ENCODE measurements at regions not wholly inside any gene's neighbourhood (a gene's known extent, or its start where the extent isn't known, plus 50 kb on each side); places are given as distances from the start of the nearest gene placed in this dataset.

DNA sequence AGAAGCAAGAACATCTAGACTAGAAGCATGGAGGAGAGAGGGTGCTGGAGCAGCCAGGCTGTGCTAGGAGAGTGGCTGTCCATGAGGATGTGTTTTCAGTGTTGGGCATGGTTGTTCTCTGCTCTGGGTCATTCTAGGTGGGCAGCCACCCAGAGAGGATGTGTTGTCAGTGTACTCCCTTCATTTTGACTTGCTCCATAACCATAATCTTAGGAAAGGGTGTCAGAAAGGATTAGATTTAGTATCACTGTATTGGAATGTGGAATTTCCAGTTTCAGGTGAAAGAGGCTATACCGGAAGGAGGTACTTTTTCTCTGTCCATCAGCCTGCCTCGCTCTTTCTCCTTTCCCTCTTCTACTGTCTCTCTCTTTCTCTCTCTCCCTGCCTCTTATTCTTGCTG lies 474.5 kb upstream of the PODXL start:
- Histone ChIP-seq H3K27me3 (peaks cover 3% of the 10 kb centered on the region; the same call in 1 of the 2 replicates), H4K20me1 (no peaks in the 10 kb centered on the region), H3K9ac (no peak overlapping the region), H3K27ac (no peak overlapping the region), H3K4me2 (no peak overlapping the region), H3K4me3 (no peak overlapping the region), H3K36me3 (no peaks in the 10 kb centered on the region), H3K4me1 (no peaks in the 10 kb centered on the region), H3K9me3 (no peaks in the 10 kb centered on the region)
- TF ChIP-seq Cebpa-rat (IDR thresholded peaks at IDR 0.05) = no peak

DNA sequence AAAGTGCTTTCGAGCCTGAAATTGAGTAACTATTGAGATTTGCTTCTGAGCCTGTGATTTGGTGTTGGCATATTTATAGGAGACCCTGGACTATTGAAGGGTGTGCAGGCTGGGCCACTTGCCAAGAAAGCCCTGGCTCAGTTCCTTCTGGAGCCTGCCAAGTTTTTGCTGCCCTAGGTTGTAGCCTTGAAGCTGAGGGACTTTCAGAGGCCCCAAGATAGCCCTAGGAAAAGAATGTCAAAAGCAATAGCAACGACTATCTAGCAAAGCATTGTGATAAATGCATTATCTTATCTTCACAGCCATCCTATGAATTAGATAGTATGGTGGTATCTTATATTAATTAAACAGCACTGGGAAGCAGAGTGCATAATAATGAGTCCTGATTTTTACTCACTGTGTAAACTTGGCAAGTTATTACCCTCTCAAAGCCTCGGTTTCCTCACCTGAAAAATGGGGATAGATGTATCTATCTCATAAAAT lies 473.7 kb upstream of the PODXL start:
- Histone ChIP-seq H3K9me3 (no peaks in the 10 kb centered on the region), H3K9ac (no peak overlapping the region), H3K27me3 (peaks cover 3% of the 10 kb centered on the region; the same call in 1 of the 2 replicates), H3K4me3 (no peak overlapping the region), H3K4me2 (no peak overlapping the region), H3K4me1 (no peaks in the 10 kb centered on the region), H4K20me1 (no peaks in the 10 kb centered on the region), H3K27ac (no peak overlapping the region), H3K36me3 (no peaks in the 10 kb centered on the region)
- TF ChIP-seq Cebpa-rat (IDR thresholded peaks at IDR 0.05) = no peak

DNA sequence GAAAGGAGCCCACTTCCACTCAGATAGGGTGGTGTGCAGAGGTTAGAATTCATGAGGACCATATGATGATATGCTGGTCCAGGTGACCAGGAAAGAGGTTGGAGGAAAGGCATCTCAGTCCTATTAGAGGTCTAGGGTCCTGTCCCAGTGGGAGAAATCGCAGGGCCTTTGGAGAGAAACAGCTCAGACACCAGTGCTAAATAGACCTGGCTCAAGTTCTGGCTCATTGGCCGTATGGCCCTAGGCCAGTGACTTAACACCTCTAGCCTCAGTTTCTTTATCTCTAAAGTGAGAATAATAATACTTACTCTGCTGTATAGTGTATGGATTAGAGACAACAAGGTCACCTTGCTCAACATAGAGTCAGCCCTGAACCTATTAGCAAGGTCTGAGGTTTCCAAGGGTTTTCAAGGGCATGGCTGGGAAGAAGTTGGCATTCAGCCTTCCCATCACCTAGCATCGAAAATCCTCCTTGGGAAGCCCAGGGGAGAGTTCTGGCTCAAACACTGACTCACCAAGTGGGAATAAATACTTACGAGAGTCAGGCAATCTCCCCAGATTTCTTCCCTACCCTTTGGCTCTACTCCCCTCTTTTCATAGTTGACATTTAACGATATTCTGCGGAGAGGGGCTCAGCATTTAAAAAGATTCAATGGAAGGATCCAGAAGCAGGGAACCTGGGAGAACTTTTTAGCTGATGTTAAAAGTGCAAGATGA lies 473.1 kb upstream of the PODXL start:
- H3K36me3 ChIP-seq = no peaks in the 10 kb centered on the region
- H3K4me1 ChIP-seq = no peaks in the 10 kb centered on the region
- H3K4me3 ChIP-seq = no peak overlapping the region
- no peak overlapping the region for H3K9ac ChIP-seq
- H3K4me2 ChIP-seq = no peak overlapping the region
- H3K27me3 ChIP-seq = peaks cover 3% of the 10 kb centered on the region; the same call in 1 of the 2 replicates
- H3K9me3 ChIP-seq = no peaks in the 10 kb centered on the region
- H4K20me1 ChIP-seq = no peaks in the 10 kb centered on the region
- H3K27ac ChIP-seq = no peak overlapping the region
- no peak for TF ChIP-seq Cebpa-rat (IDR thresholded peaks at IDR 0.05)

DNA sequence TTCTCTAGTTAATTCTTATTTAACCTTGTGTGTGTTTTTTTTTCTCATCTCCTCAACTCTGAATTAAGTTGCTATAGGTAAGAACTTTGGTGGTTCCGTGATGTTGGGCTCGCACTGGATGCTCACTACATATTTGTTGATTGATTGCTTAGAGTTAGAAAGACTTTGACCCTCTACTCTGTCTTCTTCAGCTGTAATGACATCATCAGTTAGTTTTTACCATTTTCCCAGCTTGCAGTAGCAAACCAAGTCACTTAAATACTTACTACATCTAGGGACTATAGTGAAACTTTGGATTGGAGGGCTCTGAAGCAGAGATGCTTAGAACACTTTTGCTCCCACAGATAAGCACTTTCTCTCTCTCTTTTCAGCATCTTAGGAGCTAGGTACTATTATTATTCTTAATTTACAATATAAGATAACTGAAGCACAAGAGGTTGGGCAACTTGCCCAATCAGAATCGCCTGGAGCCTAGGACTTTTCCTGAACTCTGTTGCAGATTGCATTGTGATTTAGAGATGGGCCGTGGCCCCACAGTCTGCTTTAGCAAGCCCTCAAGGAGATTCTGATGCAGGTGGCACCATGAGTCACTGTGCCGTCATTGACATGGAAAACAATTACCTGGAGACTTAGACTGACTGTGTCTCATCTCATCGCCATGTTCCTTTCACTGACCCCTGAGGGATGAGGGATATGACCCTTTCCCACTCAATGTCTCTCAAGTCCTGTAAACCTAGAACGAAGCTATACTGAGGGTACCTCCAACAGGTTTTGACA lies 471.9 kb upstream of the PODXL start:
- Histone ChIP-seq H3K4me1 (no peaks in the 10 kb centered on the region), H3K9me3 (no peaks in the 10 kb centered on the region), H3K27ac (no peak overlapping the region), H3K4me2 (no peak overlapping the region), H4K20me1 (no peaks in the 10 kb centered on the region), H3K4me3 (no peak overlapping the region), H3K27me3 (peaks cover 3% of the 10 kb centered on the region; the same call in 1 of the 2 replicates), H3K36me3 (no peaks in the 10 kb centered on the region), H3K9ac (no peak overlapping the region)
- TF ChIP-seq Cebpa-rat (IDR thresholded peaks at IDR 0.05) = no peak

DNA sequence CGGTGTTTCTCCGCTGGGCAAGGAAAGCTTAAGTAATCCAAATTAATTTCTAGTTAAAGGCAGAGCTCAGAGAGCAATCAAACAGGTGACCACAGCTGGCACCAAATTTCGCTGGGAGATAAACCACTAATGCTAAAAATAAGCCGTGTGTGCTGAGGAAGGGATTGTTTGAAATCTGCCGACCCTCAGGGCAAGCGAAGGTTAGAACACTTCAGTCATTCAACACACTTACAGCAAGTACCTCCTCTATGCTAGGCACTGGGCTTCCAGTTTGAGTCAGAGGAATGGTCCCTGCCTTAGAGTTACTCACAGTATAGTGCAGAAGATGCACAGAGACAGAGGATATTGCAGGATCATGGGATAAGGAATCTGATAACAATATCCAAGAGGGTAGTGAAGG lies 467.9 kb upstream of the PODXL start:
- no peaks in the 10 kb centered on the region for H3K36me3 ChIP-seq
- no peak overlapping the region for H3K27ac ChIP-seq
- H3K4me3 ChIP-seq = no peak overlapping the region
- no peak overlapping the region for H3K9ac ChIP-seq
- H3K27me3 ChIP-seq = peaks cover 3% of the 10 kb centered on the region; the same call in 1 of the 2 replicates
- H4K20me1 ChIP-seq = no peaks in the 10 kb centered on the region
- H3K4me2 ChIP-seq = no peak overlapping the region
- TF ChIP-seq Cebpa-rat (IDR thresholded peaks at IDR 0.05) = no peak
- H3K9me3 ChIP-seq = no peaks in the 10 kb centered on the region
- H3K4me1 ChIP-seq = no peaks in the 10 kb centered on the region

DNA sequence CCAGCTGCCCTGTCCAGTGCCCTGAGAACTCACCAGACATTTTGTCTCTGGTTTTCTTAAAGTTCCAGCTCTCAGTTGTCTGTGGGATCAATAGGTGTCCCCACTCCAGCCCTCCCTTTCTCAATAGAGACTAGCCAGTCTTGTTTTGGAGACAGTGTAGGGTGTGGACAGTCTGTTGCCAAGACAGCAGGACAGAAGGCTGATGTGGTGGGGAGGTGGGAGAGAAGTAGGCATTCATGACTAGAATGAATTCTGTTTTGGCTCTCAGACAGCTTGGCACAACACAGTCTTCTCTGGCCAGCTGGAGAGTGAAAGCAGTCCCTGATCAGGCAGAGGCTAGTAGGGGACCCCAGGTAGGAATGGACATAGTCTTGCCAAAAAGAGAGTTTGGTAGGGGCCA lies 467.0 kb upstream of the PODXL start:
- Histone ChIP-seq H3K27me3 (peaks cover 3% of the 10 kb centered on the region; the same call in 1 of the 2 replicates), H3K36me3 (no peaks in the 10 kb centered on the region), H3K27ac (no peak overlapping the region)

DNA sequence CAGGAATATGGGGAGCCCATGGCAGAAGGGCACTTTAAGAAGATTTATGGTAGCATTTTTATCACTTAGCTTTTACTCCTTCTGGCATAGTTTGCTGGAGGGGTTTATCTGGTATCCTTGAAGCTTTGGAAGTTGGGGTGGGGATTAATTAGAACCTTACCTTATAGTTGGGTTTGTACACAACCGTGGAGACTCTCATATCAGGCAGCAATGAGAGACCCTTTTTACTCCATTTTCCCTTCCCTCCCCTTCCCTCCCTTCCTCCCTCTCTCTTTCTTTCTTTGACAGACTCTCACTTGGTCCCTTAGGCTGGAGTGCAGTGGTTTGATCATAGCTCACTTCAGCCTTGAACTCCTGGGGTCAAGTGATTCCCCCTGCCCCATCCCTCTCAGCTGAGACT lies 465.8 kb upstream of the PODXL start:
- Histone ChIP-seq H3K27ac (no peak overlapping the region), H3K4me3 (no peak overlapping the region), H4K20me1 (no peaks in the 10 kb centered on the region), H3K36me3 (no peaks in the 10 kb centered on the region), H3K9me3 (no peaks in the 10 kb centered on the region), H3K9ac (no peak overlapping the region), H3K4me2 (no peak overlapping the region), H3K4me1 (no peaks in the 10 kb centered on the region), H3K27me3 (peaks cover 3% of the 10 kb centered on the region; the same call in 1 of the 2 replicates)
- TF ChIP-seq Cebpa-rat (IDR thresholded peaks at IDR 0.05) = no peak

More for the DNA sequence above, 467.0 kb upstream of the PODXL start:
- no peak for TF ChIP-seq Cebpa-rat (IDR thresholded peaks at IDR 0.05)
- Histone ChIP-seq H3K9ac (no peak overlapping the region), H3K9me3 (no peaks in the 10 kb centered on the region), H3K4me1 (no peaks in the 10 kb centered on the region), H4K20me1 (no peaks in the 10 kb centered on the region), H3K4me3 (no peak overlapping the region), H3K4me2 (no peak overlapping the region)

DNA sequence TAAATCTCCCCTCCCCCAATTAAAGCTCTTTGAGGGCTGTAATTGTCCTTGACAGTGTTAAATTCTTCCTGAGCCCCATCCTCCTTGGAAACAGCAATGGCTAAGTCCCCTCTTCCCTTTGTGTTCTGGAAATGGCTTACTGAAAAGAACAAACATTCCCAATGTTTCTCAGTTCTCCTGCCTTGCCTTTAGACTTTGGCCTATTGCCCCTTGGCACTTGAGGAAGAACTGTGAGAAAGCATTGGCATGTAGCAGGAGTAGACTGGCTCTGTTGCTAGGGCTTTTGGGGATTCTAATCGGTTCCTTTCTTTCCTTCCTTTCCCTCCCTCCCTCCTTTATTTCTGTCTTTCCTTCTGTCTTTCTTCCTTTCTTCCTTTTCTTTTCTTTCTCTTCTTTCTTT lies 463.3 kb upstream of the PODXL start:
- no peak overlapping the region for H3K4me2 ChIP-seq
- H3K4me1 ChIP-seq = no peaks in the 10 kb centered on the region
- H4K20me1 ChIP-seq = no peaks in the 10 kb centered on the region
- no peak overlapping the region for H3K4me3 ChIP-seq
- H3K27me3 ChIP-seq = no peaks in the 10 kb centered on the region
- H3K27ac ChIP-seq = no peak overlapping the region
- no peak overlapping the region for H3K9ac ChIP-seq
- no peaks in the 10 kb centered on the region for H3K36me3 ChIP-seq
- peaks cover 6% of the 10 kb centered on the region; the same call in 1 of the 2 replicates for H3K9me3 ChIP-seq
- no peak for TF ChIP-seq Cebpa-rat (IDR thresholded peaks at IDR 0.05)

DNA sequence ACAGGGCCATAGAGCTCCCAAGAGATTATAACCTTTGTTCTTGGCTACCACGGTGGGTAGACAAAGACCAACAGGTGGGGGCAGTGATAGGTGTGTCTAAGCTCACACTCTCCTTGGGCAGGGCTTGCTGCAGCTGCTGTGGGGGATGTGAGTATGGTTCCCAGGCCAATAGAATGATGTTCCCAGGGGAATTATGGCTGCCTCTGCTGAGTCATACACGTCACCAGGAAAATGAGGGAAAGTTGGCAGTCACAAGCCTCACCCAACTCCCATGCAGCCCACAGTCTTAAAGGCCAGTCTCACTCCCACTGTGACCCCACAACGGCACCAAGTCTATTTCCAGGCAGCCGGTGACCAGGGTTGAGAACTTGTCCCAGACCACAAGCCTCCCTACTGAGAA lies 453.4 kb upstream of the PODXL start:
- H3K27me3 ChIP-seq = no peaks in the 10 kb centered on the region
- peaks cover 21% of the 10 kb centered on the region for H3K9me3 ChIP-seq
- H3K9ac ChIP-seq = no peak overlapping the region
- no peak overlapping the region for H3K4me2 ChIP-seq
- H3K36me3 ChIP-seq = no peaks in the 10 kb centered on the region
- H4K20me1 ChIP-seq = no peaks in the 10 kb centered on the region
- TF ChIP-seq Cebpa-rat (IDR thresholded peaks at IDR 0.05) = no peak
- no peak overlapping the region for H3K4me3 ChIP-seq
- H3K4me1 ChIP-seq = no peaks in the 10 kb centered on the region
- no peak overlapping the region for H3K27ac ChIP-seq

DNA sequence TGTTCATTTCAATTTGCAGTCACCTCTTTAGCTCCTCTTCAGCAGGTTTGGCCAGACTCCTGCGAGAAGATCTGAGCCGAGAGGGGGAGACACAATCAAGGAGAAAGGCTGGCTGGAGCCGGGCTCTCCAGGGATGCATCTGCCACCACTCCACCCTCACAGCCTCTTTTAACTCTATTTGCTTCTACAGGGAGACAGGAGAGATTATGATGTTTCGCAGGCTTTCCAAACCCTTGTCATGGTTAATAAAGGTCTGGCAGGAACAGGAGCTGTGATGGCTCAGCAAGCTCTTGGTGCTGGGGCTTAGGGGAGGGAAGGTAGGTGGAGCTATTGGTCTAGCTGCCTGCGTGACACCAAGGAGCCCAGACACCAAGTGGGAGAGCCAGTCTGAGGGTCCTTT lies 448.1 kb upstream of the PODXL start:
- H3K9me3 ChIP-seq = peaks cover 4% of the 10 kb centered on the region
- no peak overlapping the region for H3K27ac ChIP-seq
- TF ChIP-seq Cebpa-rat (IDR thresholded peaks at IDR 0.05) = no peak
- no peaks in the 10 kb centered on the region for H4K20me1 ChIP-seq
- H3K36me3 ChIP-seq = no peaks in the 10 kb centered on the region
- no peak overlapping the region for H3K4me3 ChIP-seq
- H3K9ac ChIP-seq = no peak overlapping the region
- no peaks in the 10 kb centered on the region for H3K4me1 ChIP-seq
- no peak overlapping the region for H3K4me2 ChIP-seq
- H3K27me3 ChIP-seq = no peaks in the 10 kb centered on the region

Data from BLaER1 (cell line).